ENCODE measurements at regions not wholly inside any gene's neighbourhood (a gene's known extent, or its start where the extent isn't known, plus 50 kb on each side); places are given as distances from the start of the nearest gene placed in this dataset.
"Not testable (repeated sequence)": the region's sequence is repeated elsewhere in the genome, so short reads cannot be mapped to it uniquely, and the experiment has no call there.

GRCh38 chr2:128671981-128672757 lies 353.5 kb upstream of the HS6ST1 start:
- not testable (repeated sequence) for FAIRE-seq

GRCh38 chr2:128679680-128680079 lies 361.0 kb upstream of the HS6ST1 start:
- FAIRE-seq = not testable (repeated sequence)

- no peak for FAIRE-seq
These were observed 362.8 kb upstream of the HS6ST1 start for GRCh38 chr2:128681507-128681906.

GRCh38 chr2:128682266-128682665 lies 363.6 kb upstream of the HS6ST1 start:
- no peak for FAIRE-seq

DNA sequence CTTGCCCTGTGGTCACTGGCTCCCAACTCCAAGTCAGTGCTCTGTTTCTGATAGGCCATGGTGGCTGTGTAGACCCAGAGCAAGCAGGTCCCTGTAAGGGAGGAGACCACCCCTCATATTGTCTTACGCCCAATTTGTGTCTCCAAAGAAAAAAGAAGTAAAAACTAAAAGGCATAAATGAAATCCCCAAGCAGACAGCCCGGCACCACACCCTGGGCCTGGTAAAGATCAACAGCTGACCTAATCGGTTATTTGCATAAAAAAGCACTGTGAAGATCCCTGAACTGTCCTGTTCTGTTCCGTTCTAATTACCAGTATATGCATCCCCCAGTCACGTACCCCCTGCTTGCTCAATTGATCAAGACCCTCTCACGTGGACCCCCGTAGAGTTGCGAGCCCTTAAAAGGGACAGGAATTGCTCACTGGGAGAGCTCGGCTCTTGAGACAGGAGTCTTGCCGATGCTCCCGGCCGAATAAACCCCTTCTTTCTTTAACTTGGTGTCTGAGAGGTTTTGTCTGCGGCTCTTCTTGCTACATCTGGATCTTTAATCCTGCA lies 364.1 kb upstream of the HS6ST1 start:
- FAIRE-seq = no peak

GRCh38 chr2:128684523-128684922 lies 365.9 kb upstream of the HS6ST1 start:
- no peak for FAIRE-seq

GRCh38 chr2:128685841-128686496 lies 367.3 kb upstream of the HS6ST1 start:
- FAIRE-seq = no peak

DNA sequence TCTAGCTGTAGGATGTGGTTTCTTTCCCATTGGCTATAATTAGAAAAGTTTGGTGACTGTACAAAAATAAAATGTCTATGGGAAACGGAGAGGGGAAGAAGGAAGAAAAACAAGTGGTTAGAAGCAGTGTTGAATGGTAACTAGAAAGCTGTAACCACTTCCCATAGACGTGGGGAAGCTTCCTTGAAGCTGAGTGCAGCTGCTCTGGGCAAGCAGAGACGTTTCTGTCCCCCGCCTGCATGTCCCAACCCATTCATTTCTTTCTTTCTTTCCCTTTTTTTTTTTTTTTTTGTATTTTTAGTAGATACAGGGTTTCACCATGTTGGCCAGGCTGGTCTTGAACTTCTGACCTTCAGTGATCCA lies 367.8 kb upstream of the HS6ST1 start:
- FAIRE-seq = no peak

DNA sequence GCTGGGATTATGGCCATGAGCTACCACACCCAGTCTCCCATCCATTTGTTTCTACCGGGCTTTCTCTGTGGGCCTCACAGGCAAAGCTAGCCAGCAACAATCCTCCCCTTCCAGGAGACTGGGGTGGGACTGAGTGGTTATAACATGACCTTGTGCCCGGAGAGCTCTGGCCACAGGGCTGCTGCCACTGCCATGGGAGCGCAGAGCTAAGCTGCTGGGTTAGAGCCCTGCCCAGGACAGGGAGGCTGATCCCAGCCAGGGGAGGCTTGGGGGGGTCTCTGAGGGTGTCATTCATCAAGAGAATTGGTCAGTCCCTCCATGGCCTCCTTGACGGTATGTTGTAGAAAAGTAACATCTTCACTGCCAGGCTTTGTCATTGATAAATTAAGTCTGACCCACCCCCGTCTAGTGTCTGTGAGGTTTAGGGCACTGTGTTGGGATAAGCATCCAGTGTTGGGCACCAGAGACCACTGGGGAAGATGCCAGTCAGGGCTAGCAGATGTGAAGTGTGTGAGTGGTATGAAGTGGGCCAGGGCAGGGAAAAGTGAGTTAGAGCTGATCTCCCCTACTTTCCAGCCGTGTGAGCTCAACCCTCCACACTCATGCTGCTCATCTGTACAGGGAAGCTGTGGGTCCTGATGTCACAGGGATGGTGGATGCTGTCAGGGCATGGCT lies 368.4 kb upstream of the HS6ST1 start:
- no peak for FAIRE-seq

GRCh38 chr2:128687565-128687964 lies 368.9 kb upstream of the HS6ST1 start:
- FAIRE-seq = no peak

GRCh38 chr2:128689971-128690370 lies 371.3 kb upstream of the HS6ST1 start:
- FAIRE-seq = no peak

- FAIRE-seq = no peak
These were observed 371.8 kb upstream of the HS6ST1 start for GRCh38 chr2:128690431-128690830.

DNA sequence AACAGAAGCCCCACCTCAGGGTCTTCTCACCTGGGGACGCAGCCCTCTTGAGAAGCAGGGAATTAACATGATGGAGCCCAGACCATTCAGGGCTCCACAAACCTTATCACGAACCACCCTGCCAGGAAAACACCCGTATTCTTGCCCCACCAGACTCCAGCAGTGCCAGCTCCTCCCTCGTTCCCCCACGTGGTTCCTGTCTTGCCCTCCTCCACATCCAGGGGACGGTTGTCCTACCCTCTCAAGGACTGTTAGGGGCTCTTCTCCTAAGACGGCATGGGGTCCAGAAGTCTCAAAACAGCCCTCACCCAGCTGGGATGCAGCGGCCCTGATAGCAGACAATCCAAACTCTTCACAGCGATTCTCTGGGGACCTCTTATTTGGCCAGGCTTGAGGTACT lies 372.2 kb upstream of the HS6ST1 start:
- no peak for FAIRE-seq

DNA sequence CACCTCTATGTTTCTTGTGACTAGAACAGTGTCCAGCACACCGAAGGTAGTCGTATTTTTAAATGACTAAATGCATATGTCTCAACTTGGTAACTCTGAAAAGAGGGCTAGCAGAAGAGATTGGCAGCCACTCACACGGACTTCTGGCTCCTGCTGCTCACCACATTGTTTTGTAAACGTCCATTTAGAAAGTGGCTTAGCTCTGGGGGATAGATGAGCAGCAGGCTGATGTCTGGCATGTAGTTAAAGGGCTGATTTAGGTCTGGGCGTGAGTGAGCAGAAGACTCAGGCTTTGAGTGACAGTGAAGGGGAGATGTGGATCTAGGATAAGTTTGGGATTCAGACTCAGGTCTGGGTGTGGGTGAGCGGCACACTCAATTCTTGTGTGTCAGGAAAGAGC lies 372.9 kb upstream of the HS6ST1 start:
- no peak for FAIRE-seq

GRCh38 chr2:128692895-128693742 lies 374.5 kb upstream of the HS6ST1 start:
- FAIRE-seq = no peak

GRCh38 chr2:128693743-128694029 lies 375.0 kb upstream of the HS6ST1 start:
- FAIRE-seq = no peak

DNA sequence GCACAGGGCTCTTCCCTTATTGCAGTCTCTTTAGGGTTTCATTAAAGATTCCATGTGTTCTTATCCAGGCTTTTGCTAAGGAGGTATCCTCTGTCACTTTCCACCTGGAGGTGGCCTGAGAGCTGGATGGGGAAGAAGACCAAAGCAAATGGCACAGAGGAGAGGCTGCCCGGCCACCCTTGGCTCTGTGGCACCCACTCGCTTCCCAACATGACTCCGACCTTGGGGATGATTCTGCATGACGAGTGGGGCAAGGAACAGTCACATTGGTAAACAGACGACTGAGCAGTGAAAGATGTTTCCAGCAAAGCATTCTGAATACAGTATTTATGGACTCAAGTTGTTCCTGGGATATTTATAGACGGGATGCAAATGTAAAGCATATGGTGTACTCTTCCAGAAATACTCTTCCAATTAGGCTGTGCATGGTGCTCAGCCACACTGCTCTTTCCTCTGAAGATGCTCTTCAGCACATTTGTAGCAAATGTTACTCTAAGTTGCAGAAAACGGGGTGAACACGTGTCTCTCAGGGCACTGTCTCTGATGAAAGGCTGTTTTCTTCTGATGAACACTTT lies 377.1 kb upstream of the HS6ST1 start:
- no peak for FAIRE-seq

GRCh38 chr2:128696421-128696820 lies 377.8 kb upstream of the HS6ST1 start:
- no peak for FAIRE-seq

- FAIRE-seq = no peak
These were observed 382.8 kb upstream of the HS6ST1 start for GRCh38 chr2:128701418-128701817.

GRCh38 chr2:128702616-128703015 lies 383.9 kb upstream of the HS6ST1 start:
- no peak for FAIRE-seq

GRCh38 chr2:128708106-128708816 lies 389.6 kb upstream of the HS6ST1 start:
- no peak for FAIRE-seq

GRCh38 chr2:128710242-128710641 lies 391.6 kb upstream of the HS6ST1 start:
- FAIRE-seq = no peak

Measured in endometrium (tissue), 2 donors.